ENCODE measurements at regions not wholly inside any gene's neighbourhood (a gene's known extent, or its start where the extent isn't known, plus 50 kb on each side); places are given as distances from the start of the nearest gene placed in this dataset.

DNA sequence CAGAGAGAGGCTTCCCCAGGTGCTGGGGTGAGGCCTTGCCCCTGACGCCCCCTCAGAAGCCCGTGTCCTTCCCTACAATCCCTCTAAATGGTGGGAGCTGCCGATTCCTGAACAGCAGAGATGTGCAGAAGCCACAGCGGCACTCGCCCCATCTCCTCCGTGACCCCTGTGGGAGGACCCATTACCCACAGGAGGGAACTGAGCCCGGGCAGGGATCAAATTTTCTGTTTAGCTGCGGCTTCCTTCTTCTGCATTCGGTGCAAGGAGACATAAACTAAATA is 181.2 kb upstream of the RAB6C start:
- TF ChIP-seq, protein P1, sequence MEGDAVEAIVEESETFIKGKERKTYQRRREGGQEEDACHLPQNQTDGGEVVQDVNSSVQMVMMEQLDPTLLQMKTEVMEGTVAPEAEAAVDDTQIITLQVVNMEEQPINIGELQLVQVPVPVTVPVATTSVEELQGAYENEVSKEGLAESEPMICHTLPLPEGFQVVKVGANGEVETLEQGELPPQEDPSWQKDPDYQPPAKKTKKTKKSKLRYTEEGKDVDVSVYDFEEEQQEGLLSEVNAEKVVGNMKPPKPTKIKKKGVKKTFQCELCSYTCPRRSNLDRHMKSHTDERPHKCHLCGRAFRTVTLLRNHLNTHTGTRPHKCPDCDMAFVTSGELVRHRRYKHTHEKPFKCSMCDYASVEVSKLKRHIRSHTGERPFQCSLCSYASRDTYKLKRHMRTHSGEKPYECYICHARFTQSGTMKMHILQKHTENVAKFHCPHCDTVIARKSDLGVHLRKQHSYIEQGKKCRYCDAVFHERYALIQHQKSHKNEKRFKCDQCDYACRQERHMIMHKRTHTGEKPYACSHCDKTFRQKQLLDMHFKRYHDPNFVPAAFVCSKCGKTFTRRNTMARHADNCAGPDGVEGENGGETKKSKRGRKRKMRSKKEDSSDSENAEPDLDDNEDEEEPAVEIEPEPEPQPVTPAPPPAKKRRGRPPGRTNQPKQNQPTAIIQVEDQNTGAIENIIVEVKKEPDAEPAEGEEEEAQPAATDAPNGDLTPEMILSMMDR (IDR thresholded peaks at IDR 0.05; ENCODE audit: poor library complexity): no peak
- no peak for TF ChIP-seq EZH2 (IDR thresholded peaks at IDR 0.05; ENCODE audit: borderline replicate concordance)
